Colonic mucosa (tissue), 4 donors: ENCODE measurements at regions not wholly inside any gene's neighbourhood (a gene's known extent, or its start where the extent isn't known, plus 50 kb on each side); places are given as distances from the start of the nearest gene placed in this dataset.

ENCODE experiments used
- DNase-seq: peaks from one replicate; pipeline ENCODE4 v3.0.0-alpha.2; 2020
- H3K27ac ChIP-seq: fragments of 200-600 bp; one replicate; pipeline ENCODE4 v1.8.0; 2021
- H3K27me3 ChIP-seq: fragments of 200-600 bp; one replicate; pipeline ENCODE4 v1.8.0; 2021
- H3K36me3 ChIP-seq: fragments of 200-600 bp; one replicate; pipeline ENCODE4 v1.8.0; 2021
- H3K4me1 ChIP-seq: fragments of 200-600 bp; one replicate; pipeline ENCODE4 v1.8.0; 2021; ENCODE audit warnings: mild to moderate bottlenecking
- H3K4me3 ChIP-seq: fragments of 200-600 bp; one replicate; pipeline ENCODE4 v1.8.0; 2021
- H3K9ac ChIP-seq, 2 donors: one replicate each; pipeline ENCODE4 v1.7.0; 2013; ENCODE audit warnings: control low read depth in 2 of 2, low read depth in 2 of 2, low read length in 2 of 2
- H3K9me3 ChIP-seq: fragments of 200-600 bp; one replicate; pipeline ENCODE4 v1.8.0; 2021
- CTCF ChIP-seq: fragments of 200-600 bp; IDR thresholded peaks from one replicate; pipeline ENCODE4 v1.8.0; 2022; ENCODE audit warnings: antibody characterized with exemption, mild to moderate bottlenecking
- intact Hi-C: fragments of 100-400 bp; cut with DNase I; formaldehyde crosslinking; loops from one replicate; pipeline ENCODE4 v1.14.1; 2022
- donor health status: healthy.
- donor health status: DM: no; HTN: no; CAD: no.
- donor health status: DM: no; HTN: no; CAD: no.

DNA sequence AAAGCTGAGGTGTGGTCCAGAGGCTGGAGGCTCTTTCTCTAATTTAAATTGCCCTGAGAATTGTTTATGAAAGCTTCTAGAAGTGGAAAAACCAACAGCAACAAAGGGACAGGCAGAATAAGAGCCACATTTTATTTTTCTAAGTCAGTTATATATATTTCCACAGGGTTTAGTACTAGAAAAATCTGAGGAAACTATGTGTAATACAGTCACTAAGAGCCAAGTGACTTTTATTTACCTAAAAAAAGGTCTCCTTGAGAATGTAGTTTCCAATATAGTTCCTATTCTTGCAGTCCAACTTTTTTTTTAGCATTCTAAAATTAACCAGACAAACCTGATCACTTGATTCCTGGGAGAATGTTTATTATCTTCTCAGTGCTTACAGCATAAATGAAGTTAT, 296.6 kb upstream of the MYOCD start:
- Histone ChIP-seq H3K27me3 (no peaks in the 10 kb centered on the region), H3K4me1 (no peaks in the 10 kb centered on the region), H3K27ac (no peak overlapping the region), H3K36me3 (no peaks in the 10 kb centered on the region), H3K9me3 (no peaks in the 10 kb centered on the region), H3K9ac (no peak overlapping the region), H3K4me3 (no peak overlapping the region)
- TF ChIP-seq CTCF: no peak
- intact Hi-C loops: loop anchor here (10.0 kb wide), 2 partner anchors 46 to 96 kb away; no protein-coding TSS in a partner anchor
- no peak for DNase-seq

GRCh38 chr17:12376276-12376675, 289.4 kb upstream of the MYOCD start:
- no peak overlapping the region for H3K27ac ChIP-seq
- H3K4me3 ChIP-seq: no peak overlapping the region
- intact Hi-C loops: no loop called here
- DNase-seq: no peak
- no peak overlapping the region for H3K9ac ChIP-seq
- no peaks in the 10 kb centered on the region for H3K9me3 ChIP-seq
- H3K27me3 ChIP-seq: no peaks in the 10 kb centered on the region
- H3K36me3 ChIP-seq: no peaks in the 10 kb centered on the region
- H3K4me1 ChIP-seq: no peaks in the 10 kb centered on the region
- no peak for TF ChIP-seq CTCF

- no peak for TF ChIP-seq CTCF
- Histone ChIP-seq H3K27me3 (no peaks in the 10 kb centered on the region), H3K9me3 (no peaks in the 10 kb centered on the region), H3K27ac (no peak overlapping the region), H3K4me1 (no peaks in the 10 kb centered on the region), H3K36me3 (no peaks in the 10 kb centered on the region), H3K9ac (no peak overlapping the region), H3K4me3 (no peak overlapping the region)
- intact Hi-C loops: no loop called here
- DNase-seq: no peak
Observed at GRCh38 chr17:12386225-12386624, 279.5 kb upstream of the MYOCD start.

- no peak for TF ChIP-seq CTCF
- Histone ChIP-seq H3K4me3 (no peak overlapping the region), H3K36me3 (no peaks in the 10 kb centered on the region), H3K9ac (no peak overlapping the region), H3K4me1 (no peaks in the 10 kb centered on the region), H3K27ac (no peak overlapping the region), H3K9me3 (no peaks in the 10 kb centered on the region), H3K27me3 (no peaks in the 10 kb centered on the region)
- intact Hi-C loops: no loop called here
- no peak for DNase-seq
Observed at GRCh38 chr17:12388226-12388625, 277.5 kb upstream of the MYOCD start.

DNA sequence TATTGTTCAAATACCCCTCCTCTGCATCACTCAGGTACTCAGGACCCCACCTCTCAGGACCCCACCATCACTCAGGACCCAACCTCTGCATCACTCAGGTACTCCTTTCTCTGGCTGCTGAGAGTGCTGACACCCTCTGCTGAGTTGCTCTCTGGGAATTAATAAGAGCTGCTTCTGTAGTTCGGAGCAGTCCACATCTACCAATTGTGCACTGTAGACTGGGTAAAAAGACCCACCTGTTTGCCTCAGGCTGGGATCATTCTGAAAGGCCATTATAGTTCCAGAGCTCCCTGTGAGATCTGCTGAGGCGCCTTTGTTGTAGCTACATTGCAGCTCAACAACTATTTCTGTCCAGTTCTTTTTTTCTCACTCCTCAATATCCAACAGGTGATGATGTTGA, 276.3 kb upstream of the MYOCD start:
- DNase-seq: no peak
- Histone ChIP-seq H3K9ac (no peak overlapping the region), H3K27ac (no peak overlapping the region), H3K4me1 (no peaks in the 10 kb centered on the region), H3K36me3 (no peaks in the 10 kb centered on the region), H3K27me3 (no peaks in the 10 kb centered on the region), H3K4me3 (no peak overlapping the region), H3K9me3 (no peaks in the 10 kb centered on the region)
- TF ChIP-seq CTCF: no peak
- intact Hi-C loops: no loop called here

DNA sequence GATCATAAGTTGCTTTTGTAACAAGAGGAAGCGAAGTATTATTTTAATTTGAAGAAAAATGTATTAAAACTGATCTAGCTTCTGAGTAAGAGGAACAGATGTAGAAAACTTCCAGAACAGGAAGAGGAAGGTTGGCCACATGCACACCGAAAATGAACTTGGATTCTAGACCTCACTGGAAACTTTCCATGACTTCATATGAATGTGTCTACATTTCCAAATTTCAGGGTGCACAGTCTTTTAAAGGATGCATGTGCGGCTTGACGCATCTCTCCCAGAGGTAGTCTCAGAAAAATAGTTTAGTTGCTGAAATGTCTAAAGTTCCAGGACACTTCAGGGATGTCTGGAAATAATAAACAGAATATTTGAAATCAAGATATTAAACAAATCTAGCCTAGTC, 275.1 kb upstream of the MYOCD start:
- Histone ChIP-seq H3K36me3 (no peaks in the 10 kb centered on the region), H3K9me3 (no peaks in the 10 kb centered on the region), H3K4me1 (no peaks in the 10 kb centered on the region), H3K27me3 (no peaks in the 10 kb centered on the region), H3K9ac (no peak overlapping the region), H3K27ac (no peak overlapping the region), H3K4me3 (no peak overlapping the region)
- TF ChIP-seq CTCF: no peak
- no peak for DNase-seq
- intact Hi-C loops: no loop called here
